K562 (cell line): ENCODE measurements at regions not wholly inside any gene's neighbourhood (a gene's known extent, or its start where the extent isn't known, plus 50 kb on each side); places are given as distances from the start of the nearest gene placed in this dataset.

ENCODE experiments used
- ATAC-seq: fragments of 200-7000 bp; cut with Tn5 transposase; 3 replicates; pipeline ENCODE4 v1.9.1; 2020; ENCODE audit warnings: moderate library complexity
- BruUV-seq: library from RNA; stranded (reverse); fragments of 400-500 nt; replicated peaks from 2 replicates; lab custom pipeline; 2021; lab: Mats Ljungman, UMichigan
- CTCF ChIA-PET: fragments of 300-600 bp; formaldehyde crosslinking; extraction: SDS; loops from one replicate; lab custom pipeline; 2021; ENCODE audit warnings: low intra/inter-chr PET ratio; lab: Yijun Ruan, JAX
- POLR2A ChIA-PET: fragments of 300-600, 350-650 bp; sonication (Branson Sonifier 250); formaldehyde crosslinking; extraction: SDS; loops from one replicate; lab custom pipeline; 2021; ENCODE audit warnings: antibody characterized with exemption, inconsistent platforms; lab: Yijun Ruan, JAX
- DNase-seq, 4 experiments: peaks; one replicate each; pipeline versions ENCODE4 v3.0.0 to v3.0.0-alpha.2; 2011 to 2018; ENCODE audit warnings: low spot score in 3 of 4, mixed read lengths in 3 of 4; ENCODE audit errors: extremely low read depth in 1 of 4
- FAIRE-seq: peaks from 2 replicates; lab custom pipeline; 2011; peaks lifted over from hg19 to GRCh38; lab: Jason Lieb, UNC
- H2AFZ ChIP-seq: 2 replicates; pipeline ENCODE4 v1.6.0; 2011; ENCODE audit warnings: low read depth, low read length, control low read depth, inconsistent platforms
- H3K27ac ChIP-seq: fragments of 200-600 bp; 3 replicates; pipeline ENCODE4 v1.8.0; 2011; ENCODE audit warnings: low read depth, mild to moderate bottlenecking, control low read depth, inconsistent platforms, low read length, moderate library complexity, mixed read lengths; ENCODE audit errors: extremely low read depth
- H3K27me3 ChIP-seq, 2 experiments: fragments of 300-600 bp in 1 of 2; 2 replicates in 1 of 2; 3 replicates in 1 of 2; pipeline versions ENCODE4 v1.6.0 to v1.8.0; 2011; ENCODE audit warnings: inconsistent platforms in 2 of 2, low read length in 2 of 2, mild to moderate bottlenecking in 1 of 2, mixed read lengths in 1 of 2, moderate library complexity in 1 of 2; ENCODE audit not compliant: control insufficient read depth in 2 of 2, insufficient read depth in 2 of 2
- H3K36me3 ChIP-seq: fragments of 300-600 bp; 3 replicates; pipeline ENCODE4 v1.8.0; 2011; ENCODE audit warnings: mild to moderate bottlenecking, low read length, inconsistent platforms; ENCODE audit not compliant: control insufficient read depth, insufficient read depth
- H3K4me1 ChIP-seq, 2 experiments: fragments of 200-600 bp in 1 of 2; replicated peaks in 1 of 2; 2 replicates in 1 of 2; 3 replicates in 1 of 2; pipeline versions ENCODE4 v1.5.1 to v1.8.0; 2011; ENCODE audit warnings: inconsistent platforms in 2 of 2, low read length in 2 of 2, mild to moderate bottlenecking in 1 of 2, mixed read lengths in 1 of 2, moderate library complexity in 1 of 2; ENCODE audit not compliant: control insufficient read depth in 2 of 2, insufficient read depth in 2 of 2
- H3K4me2 ChIP-seq: 2 replicates; pipeline ENCODE4 v1.6.1; 2011; ENCODE audit warnings: low read length, control low read depth, inconsistent platforms, mixed read lengths; ENCODE audit not compliant: insufficient read depth
- H3K4me3 ChIP-seq: fragments of 200-600 bp; sonication (generic), shearing (Covaris generic); 2 replicates; pipeline ENCODE4 v1.5.1; 2016; ENCODE audit warnings: control low read depth, inconsistent platforms
- H3K79me2 ChIP-seq: fragments of 200-600 bp; 3 replicates; pipeline ENCODE4 v1.8.0; 2011; ENCODE audit warnings: low read length, inconsistent platforms; ENCODE audit not compliant: control insufficient read depth, insufficient read depth
- H3K9ac ChIP-seq, 2 experiments: 2 replicates each; pipeline versions ENCODE4 v1.6.0 to v1.6.1; 2011; ENCODE audit warnings: low read depth in 2 of 2, low read length in 2 of 2, control low read depth in 1 of 2, inconsistent platforms in 1 of 2, mild to moderate bottlenecking in 1 of 2, mixed read lengths in 1 of 2; ENCODE audit not compliant: insufficient read depth in 1 of 2
- H3K9me1 ChIP-seq: one replicate; pipeline ENCODE4 v1.6.0; 2011; ENCODE audit warnings: inconsistent platforms, mild to moderate bottlenecking, low read length, moderate library complexity; ENCODE audit not compliant: control insufficient read depth, insufficient read depth
- H3K9me3 ChIP-seq: replicated peaks from 2 replicates; pipeline ENCODE4 v1.5.1; 2011; ENCODE audit warnings: low read depth, low read length, inconsistent platforms; ENCODE audit not compliant: control insufficient read depth, insufficient read depth
- H4K20me1 ChIP-seq: replicated peaks from 2 replicates; pipeline ENCODE4 v1.6.1; 2011; ENCODE audit warnings: low read length, inconsistent platforms, mixed read lengths; ENCODE audit not compliant: control insufficient read depth, insufficient read depth
- FOSL1 ChIP-seq: fragments of 200-800 bp; sonication (Bioruptor generic); conservative IDR thresholded peaks from 2 replicates; pipeline ENCODE4 v1.6.1; 2016; ENCODE audit warnings: missing genetic modification characterization, missing compliant biosample characterization
- GABPA ChIP-seq: fragments of 200-800 bp; sonication (Bioruptor generic); conservative IDR thresholded peaks from 2 replicates; pipeline ENCODE4 v1.6.1; 2016; ENCODE audit warnings: low read depth, missing genetic modification characterization, missing compliant biosample characterization
- GABPB1 ChIP-seq: sonication (generic); formaldehyde crosslinking; IDR thresholded peaks from 2 replicates; pipeline ENCODE4 v1.8.0; 2022; ENCODE audit warnings: mild to moderate bottlenecking, missing genetic modification reagents
- MECOM ChIP-seq: fragments of 250-450 bp; sonication (Bioruptor Pico); IDR thresholded peaks from 2 replicates; pipeline ENCODE4 v1.8.0; 2022; ENCODE audit warnings: inconsistent platforms
- NR3C1 ChIP-seq: sonication (generic); formaldehyde crosslinking; IDR thresholded peaks from 2 replicates; pipeline ENCODE4 v1.8.1; 2022; ENCODE audit warnings: missing genetic modification reagents
- SMARCB1 ChIP-seq: IDR thresholded peaks from 2 replicates; pipeline ENCODE4 v1.6.1; 2011; ENCODE audit warnings: improper control_type of control experiment, low read depth; ENCODE audit not compliant: insufficient read length
- ZNF124 ChIP-seq: sonication (generic); formaldehyde crosslinking; IDR thresholded peaks from 2 replicates; pipeline ENCODE4 v1.8.1; 2022; ENCODE audit warnings: missing genetic modification reagents
- ZNF445 ChIP-seq: fragments of 250-450 bp; sonication (Bioruptor Pico); IDR thresholded peaks from 2 replicates; pipeline ENCODE4 v1.4.0; 2020; ENCODE audit warnings: low read depth, mild to moderate bottlenecking, moderate library complexity
- ZNF584 ChIP-seq: fragments of 200-800 bp; sonication (Bioruptor generic); IDR thresholded peaks from 2 replicates; pipeline ENCODE4 v1.6.1; 2016; ENCODE audit warnings: low read depth, mild to moderate bottlenecking, missing genetic modification characterization, missing compliant biosample characterization
- WGBS: fragments of 100-300 bp; shearing (Covaris generic); methylation state at CpG from one replicate; pipeline ENCODE4 v1.1.6; 2016; ENCODE audit warnings: low coverage, mixed read lengths; ENCODE audit not compliant: insufficient coverage; ENCODE audit errors: missing lambda C conversion rate; 5-methylcytosine and 5-hydroxymethylcytosine counted together
- in situ Hi-C: fragments of 300-500 bp; cut with MboI; formaldehyde crosslinking; loops from 4 replicates; pipeline ENCODE4 v1.15.0; 2018; ENCODE audit warnings: inconsistent platforms, mixed read lengths
- intact Hi-C: fragments of 100-400 bp; cut with micrococcal nuclease; formaldehyde crosslinking; loops from 2 replicates; pipeline ENCODE4 v1.14.2; 2022
- TF ChIP-seq, protein P1 (sequence below): fragments of 250-450 bp; sonication (Bioruptor Pico); IDR thresholded peaks from 2 replicates; pipeline ENCODE4 v1.5.0; 2020; ENCODE audit warnings: mild to moderate bottlenecking

GRCh38 chrX:35444671-35445355 lies 353.3 kb upstream of the MAGEB16 start:
- no TSS peak for BruUV-seq
- H3K9me3 ChIP-seq, result no peaks in the 10 kb centered on the region
- no peaks in the 10 kb centered on the region for H3K9me1 ChIP-seq
- intact Hi-C loops, result no loop called here
- ATAC-seq (no peak), DNase-seq (no peak), FAIRE-seq (no peak)
- in situ Hi-C loops, result no loop called here
- no peaks in the 10 kb centered on the region for H4K20me1 ChIP-seq
- H3K36me3 ChIP-seq, result no peaks in the 10 kb centered on the region
- no peak overlapping the region for H3K4me2 ChIP-seq
- no peaks in the 10 kb centered on the region for H3K4me1 ChIP-seq
- no peak for TF ChIP-seq GABPA (tag)
- TF ChIP-seq, protein P1, sequence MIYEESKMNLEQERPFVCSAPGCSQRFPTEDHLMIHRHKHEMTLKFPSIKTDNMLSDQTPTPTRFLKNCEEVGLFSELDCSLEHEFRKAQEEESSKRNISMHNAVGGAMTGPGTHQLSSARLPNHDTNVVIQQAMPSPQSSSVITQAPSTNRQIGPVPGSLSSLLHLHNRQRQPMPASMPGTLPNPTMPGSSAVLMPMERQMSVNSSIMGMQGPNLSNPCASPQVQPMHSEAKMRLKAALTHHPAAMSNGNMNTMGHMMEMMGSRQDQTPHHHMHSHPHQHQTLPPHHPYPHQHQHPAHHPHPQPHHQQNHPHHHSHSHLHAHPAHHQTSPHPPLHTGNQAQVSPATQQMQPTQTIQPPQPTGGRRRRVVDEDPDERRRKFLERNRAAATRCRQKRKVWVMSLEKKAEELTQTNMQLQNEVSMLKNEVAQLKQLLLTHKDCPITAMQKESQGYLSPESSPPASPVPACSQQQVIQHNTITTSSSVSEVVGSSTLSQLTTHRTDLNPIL (CRISPR knock-in tag), result no peak
- no peak for TF ChIP-seq ZNF584 (CRISPR knock-in tag)
- 22% methylated on average over 1 of the region's 2 CpGs for WGBS
- POLR2A ChIA-PET, result no interaction called here
- no peaks in the 10 kb centered on the region for H3K27me3 ChIP-seq
- H2AFZ ChIP-seq, result no peak overlapping the region
- CTCF ChIA-PET, result no interaction called here
- no peak overlapping the region for H3K9ac ChIP-seq
- no peak overlapping the region for H3K27ac ChIP-seq
- no peak overlapping the region for H3K4me3 ChIP-seq
- no peaks in the 10 kb centered on the region for H3K79me2 ChIP-seq

GRCh38 chrX:35445912-35446311 lies 352.2 kb upstream of the MAGEB16 start:
- Histone ChIP-seq H4K20me1 (no peaks in the 10 kb centered on the region), H3K27me3 (no peaks in the 10 kb centered on the region), H3K4me3 (no peak overlapping the region), H3K36me3 (no peaks in the 10 kb centered on the region), H3K4me1 (no peaks in the 10 kb centered on the region), H3K9ac (no peak overlapping the region), H3K4me2 (no peak overlapping the region), H3K79me2 (no peaks in the 10 kb centered on the region), H3K9me1 (no peaks in the 10 kb centered on the region)
- ChIA-PET POLR2A (no interaction called here), CTCF (no interaction called here)
- no TSS peak for BruUV-seq
- intact Hi-C loops (no loop called here), in situ Hi-C loops (no loop called here)
- FAIRE-seq (no peak), ATAC-seq (no peak), DNase-seq (no peak)
- 8% methylated on average over 3 of the region's 3 CpGs for WGBS
- TF ChIP-seq GABPB1, result no peak
- TF ChIP-seq ZNF445, result no peak
- no peak for TF ChIP-seq MECOM (CRISPR knock-in tag)
- TF ChIP-seq FOSL1, result no peak
- no peak for TF ChIP-seq SMARCB1
- no peak for TF ChIP-seq NR3C1 (CRISPR knock-in tag)
- no peak for TF ChIP-seq ZNF124
- TF ChIP-seq, all 486 proteins: peak for 0
- Histone ChIP-seq H3K27ac (no peak overlapping the region), H2AFZ (no peak overlapping the region), H3K9me3 (no peaks in the 10 kb centered on the region)
